Type B pancreatic cell (in vitro differentiated cells): ENCODE measurements at regions not wholly inside any gene's neighbourhood (a gene's known extent, or its start where the extent isn't known, plus 50 kb on each side); places are given as distances from the start of the nearest gene placed in this dataset.
"Not testable (repeated sequence)": the region's sequence is repeated elsewhere in the genome, so short reads cannot be mapped to it uniquely, and the experiment has no call there.

Experiments
- DNase-seq: peaks from one replicate; pipeline ENCODE4 v3.0.0; 2021; ENCODE audit warnings: mixed read lengths; ENCODE audit not compliant: unreplicated experiment; ENCODE audit errors: extremely low spot score
- H3K27ac Mint-ChIP-seq: 2 replicates; pipeline ENCODE4 v1.8.0; 2021; ENCODE audit warnings: mild to moderate bottlenecking, mixed read lengths
- H3K27me3 Mint-ChIP-seq: 2 replicates; pipeline ENCODE4 v1.8.0; 2021; ENCODE audit warnings: mixed read lengths
- H3K36me3 Mint-ChIP-seq: 2 replicates; pipeline ENCODE4 v1.8.0; 2021; ENCODE audit warnings: mixed read lengths
- H3K4me1 Mint-ChIP-seq: one replicate; pipeline ENCODE4 v1.8.0; 2021; ENCODE audit warnings: mixed read lengths; ENCODE audit not compliant: unreplicated experiment
- H3K4me3 Mint-ChIP-seq: 2 replicates; pipeline ENCODE4 v1.8.0; 2021; ENCODE audit warnings: mild to moderate bottlenecking, mixed read lengths
- H3K9me3 Mint-ChIP-seq: 2 replicates; pipeline ENCODE4 v1.8.0; 2021; ENCODE audit warnings: mixed read lengths
- CTCF ChIP-seq: fragments of 200-600 bp; sonication (generic); conservative IDR thresholded peaks from 2 replicates; pipeline ENCODE4 v1.5.0; 2021; ENCODE audit warnings: antibody characterized with exemption, mild to moderate bottlenecking

DNA sequence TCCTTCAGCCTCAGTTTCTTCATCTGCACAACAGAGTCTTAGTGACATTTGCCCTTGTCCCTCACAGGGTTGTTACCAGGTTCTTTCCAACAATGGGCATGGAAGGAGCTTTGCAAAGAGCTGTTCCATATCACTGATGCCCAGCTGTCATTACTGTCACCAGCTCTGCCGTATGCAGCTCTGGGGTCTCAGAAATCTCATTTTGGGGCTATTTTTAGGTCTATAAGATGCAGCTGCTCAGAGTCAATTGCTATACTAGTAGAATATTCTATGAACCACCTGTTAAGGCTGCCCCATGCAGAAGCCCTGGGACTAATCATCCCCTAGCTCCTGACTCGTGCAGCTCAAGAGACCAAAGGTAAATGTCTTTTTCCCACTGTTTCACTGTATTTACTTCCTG, 105.1 kb upstream of the TNPO1 start:
- no peak overlapping the region for H3K4me3 Mint-ChIP-seq
- TF ChIP-seq CTCF = no peak

GRCh38 chr5:72709341-72709740, 107.1 kb upstream of the TNPO1 start:
- Mint-ChIP-seq H3K4me3 (no peak overlapping the region), H3K27me3 (no peaks in the 10 kb centered on the region)

More for the DNA sequence above, 105.1 kb upstream of the TNPO1 start:
- H3K27me3 Mint-ChIP-seq = no peaks in the 10 kb centered on the region
- no peak overlapping the region for H3K27ac Mint-ChIP-seq
- H3K36me3 Mint-ChIP-seq = no peaks in the 10 kb centered on the region
- peaks cover 7% of the 10 kb centered on the region for H3K4me1 Mint-ChIP-seq
- no peaks in the 10 kb centered on the region for H3K9me3 Mint-ChIP-seq
- DNase-seq = no peak

DNA sequence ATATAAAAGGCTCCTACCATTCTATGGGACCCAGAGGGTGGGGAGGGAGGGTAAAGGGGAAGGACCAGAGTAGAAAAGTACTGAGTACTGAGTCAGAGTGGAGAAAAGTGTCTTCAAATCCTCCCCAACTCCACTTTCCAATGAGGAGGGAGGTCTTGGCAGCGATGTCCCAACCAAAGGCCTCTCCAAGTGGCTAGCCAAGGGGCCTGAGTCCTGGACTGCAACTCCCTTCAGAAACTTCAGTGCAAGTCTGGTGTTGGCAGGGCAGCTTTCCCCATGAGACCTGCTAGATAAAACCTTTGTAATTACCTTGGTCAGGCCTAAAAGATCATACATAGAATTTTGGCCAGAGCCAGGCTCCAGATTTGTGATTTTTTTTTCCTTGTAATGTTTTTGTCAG, 111.3 kb upstream of the TNPO1 start:
- Mint-ChIP-seq H3K27me3 (no peaks in the 10 kb centered on the region), H3K9me3 (no peaks in the 10 kb centered on the region), H3K4me3 (no peak overlapping the region), H3K36me3 (no peaks in the 10 kb centered on the region), H3K27ac (no peak overlapping the region), H3K4me1 (peaks cover 10% of the 10 kb centered on the region)
- DNase-seq = no peak
- no peak for TF ChIP-seq CTCF

More at GRCh38 chr5:72709341-72709740, 107.1 kb upstream of the TNPO1 start:
- Mint-ChIP-seq H3K4me1 (peaks cover 7% of the 10 kb centered on the region), H3K36me3 (no peaks in the 10 kb centered on the region), H3K9me3 (no peaks in the 10 kb centered on the region), H3K27ac (no peak overlapping the region)
- DNase-seq = no peak
- TF ChIP-seq CTCF = no peak

DNA sequence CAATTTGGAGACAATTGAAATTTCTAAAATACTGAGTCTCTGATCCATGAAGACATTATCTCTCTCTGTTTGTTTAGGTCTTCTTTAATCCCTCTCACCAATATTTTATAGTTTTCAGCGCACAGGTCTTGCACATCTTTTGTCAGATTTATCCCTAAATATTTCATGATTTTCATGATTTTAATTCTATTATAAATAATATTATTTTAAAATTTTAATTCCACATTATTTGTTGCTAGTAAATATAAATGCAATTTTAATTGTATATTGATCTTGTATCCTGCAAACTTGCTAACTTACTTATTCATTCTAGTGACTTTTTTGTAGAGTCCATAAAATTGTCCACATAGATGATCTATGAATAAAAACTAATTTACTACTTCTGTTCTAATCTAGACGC, 112.6 kb upstream of the TNPO1 start:
- peaks cover 8% of the 10 kb centered on the region for H3K4me1 Mint-ChIP-seq
- no peaks in the 10 kb centered on the region for H3K36me3 Mint-ChIP-seq
- no peak overlapping the region for H3K4me3 Mint-ChIP-seq
- H3K27me3 Mint-ChIP-seq = no peaks in the 10 kb centered on the region
- no peak for DNase-seq
- no peak for TF ChIP-seq CTCF
- no peak overlapping the region for H3K27ac Mint-ChIP-seq
- no peaks in the 10 kb centered on the region for H3K9me3 Mint-ChIP-seq

- no peaks in the 10 kb centered on the region for H3K27me3 Mint-ChIP-seq
- H3K4me3 Mint-ChIP-seq = no peak overlapping the region
- H3K27ac Mint-ChIP-seq = no peak overlapping the region
- no peak for TF ChIP-seq CTCF
- no peaks in the 10 kb centered on the region for H3K36me3 Mint-ChIP-seq
- peaks cover 8% of the 10 kb centered on the region for H3K4me1 Mint-ChIP-seq
- no peak for DNase-seq
- no peaks in the 10 kb centered on the region for H3K9me3 Mint-ChIP-seq
Measured at GRCh38 chr5:72702881-72703434, 113.5 kb upstream of the TNPO1 start.

- H3K4me1 Mint-ChIP-seq, H3K27ac Mint-ChIP-seq, H3K27me3 Mint-ChIP-seq, H3K4me3 Mint-ChIP-seq, H3K9me3 Mint-ChIP-seq, DNase-seq, H3K36me3 Mint-ChIP-seq: not testable (repeated sequence)
Measured at GRCh38 chr5:72702105-72702504, 114.4 kb upstream of the TNPO1 start.
